ENCODE measurements at regions not wholly inside any gene's neighbourhood (a gene's known extent, or its start where the extent isn't known, plus 50 kb on each side); places are given as distances from the start of the nearest gene placed in this dataset.

GRCh38 chr4:8770518-8771257, 101.0 kb downstream of the HMX1 start:
- in situ Hi-C loops (cut with MboI; ENCODE audit: low sequenced_read_pairs), result no loop called here
- Histone ChIP-seq H3K9me3 (no peaks in the 10 kb centered on the region), H3K4me3 (no peak overlapping the region), H3K36me3 (replicated peaks) (no peaks in the 10 kb centered on the region), H3K4me1 (no peaks in the 10 kb centered on the region), H3K27me3 (ENCODE audit: low read depth) (peaks cover 4% of the 10 kb centered on the region; the same call in 1 of the 2 replicates)
- no peak for DNase-seq (ENCODE audit: low spot score in 2 of 2)

GRCh38 chr4:8769645-8770517, 101.8 kb downstream of the HMX1 start:
- H3K4me1 ChIP-seq, result no peaks in the 10 kb centered on the region
- H3K4me3 ChIP-seq, result no peak overlapping the region
- in situ Hi-C loops (cut with MboI; ENCODE audit: low sequenced_read_pairs), result no loop called here
- H3K27me3 ChIP-seq (ENCODE audit: low read depth), result peaks cover 4% of the 10 kb centered on the region; the same call in 1 of the 2 replicates
- H3K9me3 ChIP-seq, result no peaks in the 10 kb centered on the region
- no peaks in the 10 kb centered on the region for H3K36me3 ChIP-seq (replicated peaks)
- no peak for DNase-seq (ENCODE audit: low spot score in 2 of 2)

- Histone ChIP-seq H3K27me3 (ENCODE audit: low read depth) (peaks cover 4% of the 10 kb centered on the region; the same call in 1 of the 2 replicates), H3K36me3 (replicated peaks) (no peaks in the 10 kb centered on the region), H3K4me1 (no peaks in the 10 kb centered on the region), H3K9me3 (no peaks in the 10 kb centered on the region), H3K4me3 (no peak overlapping the region)
- in situ Hi-C loops (cut with MboI; ENCODE audit: low sequenced_read_pairs), result no loop called here
- no peak for DNase-seq (ENCODE audit: low spot score in 2 of 2)
These were observed 103.2 kb downstream of the HMX1 start for GRCh38 chr4:8768357-8768999.

GRCh38 chr4:8766610-8767009, 105.0 kb downstream of the HMX1 start:
- no peaks in the 10 kb centered on the region for H3K9me3 ChIP-seq
- H3K4me3 ChIP-seq, result no peak overlapping the region
- H3K27me3 ChIP-seq (ENCODE audit: low read depth), result peaks cover 4% of the 10 kb centered on the region; the same call in 1 of the 2 replicates
- H3K4me1 ChIP-seq, result no peaks in the 10 kb centered on the region
- no peaks in the 10 kb centered on the region for H3K36me3 ChIP-seq (replicated peaks)
- no peak for DNase-seq (ENCODE audit: low spot score in 2 of 2)
- in situ Hi-C loops (cut with MboI; ENCODE audit: low sequenced_read_pairs), result no loop called here

- Histone ChIP-seq H3K36me3 (replicated peaks) (no peaks in the 10 kb centered on the region), H3K27me3 (ENCODE audit: low read depth) (peaks cover 4% of the 10 kb centered on the region; the same call in 1 of the 2 replicates), H3K4me1 (no peaks in the 10 kb centered on the region), H3K4me3 (no peak overlapping the region), H3K9me3 (no peaks in the 10 kb centered on the region)
- no peak for DNase-seq (ENCODE audit: low spot score in 2 of 2)
- in situ Hi-C loops (cut with MboI; ENCODE audit: low sequenced_read_pairs), result no loop called here
These were observed 105.7 kb downstream of the HMX1 start for GRCh38 chr4:8765631-8766590.

GRCh38 chr4:8765084-8765483, 106.6 kb downstream of the HMX1 start:
- H3K36me3 ChIP-seq (replicated peaks), result no peaks in the 10 kb centered on the region
- H3K9me3 ChIP-seq, result no peaks in the 10 kb centered on the region
- no peak for DNase-seq (ENCODE audit: low spot score in 2 of 2)
- peaks cover 4% of the 10 kb centered on the region; the same call in 1 of the 2 replicates for H3K27me3 ChIP-seq (ENCODE audit: low read depth)
- H3K4me3 ChIP-seq, result no peak overlapping the region
- H3K4me1 ChIP-seq, result no peaks in the 10 kb centered on the region
- in situ Hi-C loops (cut with MboI; ENCODE audit: low sequenced_read_pairs), result no loop called here

GRCh38 chr4:8763966-8764901, 107.4 kb downstream of the HMX1 start:
- Histone ChIP-seq H3K9me3 (no peaks in the 10 kb centered on the region), H3K4me3 (no peak overlapping the region), H3K36me3 (replicated peaks) (no peaks in the 10 kb centered on the region), H3K4me1 (no peaks in the 10 kb centered on the region), H3K27me3 (ENCODE audit: low read depth) (peaks cover 4% of the 10 kb centered on the region; the same call in 1 of the 2 replicates)
- in situ Hi-C loops (cut with MboI; ENCODE audit: low sequenced_read_pairs), result no loop called here
- no peak for DNase-seq (ENCODE audit: low spot score in 2 of 2)

- H3K4me3 ChIP-seq, result no peak overlapping the region
- no peaks in the 10 kb centered on the region for H3K4me1 ChIP-seq
- H3K9me3 ChIP-seq, result no peaks in the 10 kb centered on the region
- DNase-seq (ENCODE audit: low spot score in 2 of 2), result no peak
- H3K27me3 ChIP-seq (ENCODE audit: low read depth), result peaks cover 4% of the 10 kb centered on the region; the same call in 1 of the 2 replicates
- H3K36me3 ChIP-seq (replicated peaks), result no peaks in the 10 kb centered on the region
- in situ Hi-C loops (cut with MboI; ENCODE audit: low sequenced_read_pairs), result no loop called here
These were observed 108.5 kb downstream of the HMX1 start for GRCh38 chr4:8762951-8763735.

- Histone ChIP-seq H3K9me3 (no peaks in the 10 kb centered on the region), H3K4me1 (no peaks in the 10 kb centered on the region), H3K4me3 (no peak overlapping the region), H3K36me3 (replicated peaks) (no peaks in the 10 kb centered on the region), H3K27me3 (ENCODE audit: low read depth) (peaks cover 4% of the 10 kb centered on the region; the same call in 1 of the 2 replicates)
- in situ Hi-C loops (cut with MboI; ENCODE audit: low sequenced_read_pairs), result no loop called here
- no peak for DNase-seq (ENCODE audit: low spot score in 2 of 2)
These were observed 109.3 kb downstream of the HMX1 start for GRCh38 chr4:8762356-8762755.

GRCh38 chr4:8761824-8762205, 109.8 kb downstream of the HMX1 start:
- H3K4me1 ChIP-seq, result no peaks in the 10 kb centered on the region
- no peaks in the 10 kb centered on the region for H3K9me3 ChIP-seq
- no peak for DNase-seq (ENCODE audit: low spot score in 2 of 2)
- in situ Hi-C loops (cut with MboI; ENCODE audit: low sequenced_read_pairs), result no loop called here
- no peaks in the 10 kb centered on the region for H3K36me3 ChIP-seq (replicated peaks)
- no peak overlapping the region for H3K4me3 ChIP-seq
- H3K27me3 ChIP-seq (ENCODE audit: low read depth), result no peaks in the 10 kb centered on the region

- Histone ChIP-seq H3K4me1 (no peaks in the 10 kb centered on the region), H3K27me3 (ENCODE audit: low read depth) (no peaks in the 10 kb centered on the region), H3K36me3 (replicated peaks) (no peaks in the 10 kb centered on the region), H3K9me3 (no peaks in the 10 kb centered on the region), H3K4me3 (no peak overlapping the region)
- in situ Hi-C loops (cut with MboI; ENCODE audit: low sequenced_read_pairs), result no loop called here
- no peak for DNase-seq (ENCODE audit: low spot score in 2 of 2)
These were observed 110.3 kb downstream of the HMX1 start for GRCh38 chr4:8761167-8761823.

Data from HAP-1 (cell line).